Stimulated activated CD8-positive, alpha-beta memory T cell treated with anti-CD3 and anti-CD28 coated beads, Interleukin-15, amount 100 ng/mL, for 48 hours (primary cell): ENCODE measurements at regions not wholly inside any gene's neighbourhood (a gene's known extent, or its start where the extent isn't known, plus 50 kb on each side); places are given as distances from the start of the nearest gene placed in this dataset.
"Not testable (repeated sequence)": the region's sequence is repeated elsewhere in the genome, so short reads cannot be mapped to it uniquely, and the experiment has no call there.

Experiments
- DNase-seq, 2 donors: peaks; one replicate each; pipeline ENCODE4 v3.0.0-alpha.2; 2020; ENCODE audit warnings: low read depth in 2 of 2

GRCh38 chr3:4222574-4223175 is 80.5 kb upstream of the SETMAR start:
- no peak for DNase-seq

- no peak for DNase-seq
Observed at GRCh38 chr3:4223777-4224176, 79.4 kb upstream of the SETMAR start.

- no peak for DNase-seq
Observed at GRCh38 chr3:4224331-4224730, 78.8 kb upstream of the SETMAR start.

GRCh38 chr3:4225005-4225471 is 78.1 kb upstream of the SETMAR start:
- no peak for DNase-seq

GRCh38 chr3:4228295-4228694 is 74.9 kb upstream of the SETMAR start:
- no peak for DNase-seq

GRCh38 chr3:4231041-4231440 is 72.1 kb upstream of the SETMAR start:
- DNase-seq, result no peak

- DNase-seq, result no peak
Observed at GRCh38 chr3:4232798-4233197, 70.4 kb upstream of the SETMAR start.

GRCh38 chr3:4233488-4233887 is 69.7 kb upstream of the SETMAR start:
- no peak for DNase-seq

- no peak for DNase-seq
Observed at GRCh38 chr3:4234889-4235288, 68.3 kb upstream of the SETMAR start.

- no peak for DNase-seq
Observed at GRCh38 chr3:4235690-4236089, 67.5 kb upstream of the SETMAR start.

GRCh38 chr3:4241595-4242170 is 61.5 kb upstream of the SETMAR start:
- no peak for DNase-seq

GRCh38 chr3:4245671-4246070 is 57.5 kb upstream of the SETMAR start:
- DNase-seq, result no peak

GRCh38 chr3:4247391-4247790 is 55.8 kb upstream of the SETMAR start:
- DNase-seq, result no peak

GRCh38 chr3:4250064-4250463 is 53.1 kb upstream of the SETMAR start:
- DNase-seq, result no peak

- no peak for DNase-seq
Observed at GRCh38 chr3:4251412-4251811, 51.8 kb upstream of the SETMAR start.

GRCh38 chr3:4253072-4253832 is 49.9 kb upstream of the SETMAR start:
- DNase-seq, result not testable (repeated sequence)
